Suppressor macrophage (primary cell): ENCODE measurements at regions not wholly inside any gene's neighbourhood (a gene's known extent, or its start where the extent isn't known, plus 50 kb on each side); places are given as distances from the start of the nearest gene placed in this dataset.
A peak's percentile ranks its signal among the peaks of the same experiment; 100 is the strongest.

Experiments used
- DNase-seq, 4 experiments: peaks; one replicate each; pipeline ENCODE4 v3.0.0-alpha.2; 2020 to 2022

GRCh38 chr2:118225666-118226065, 137.4 kb downstream of the INSIG2 start:
- no peak for DNase-seq

- no peak for DNase-seq
Measured at GRCh38 chr2:118224895-118225311, 136.6 kb downstream of the INSIG2 start.

DNA sequence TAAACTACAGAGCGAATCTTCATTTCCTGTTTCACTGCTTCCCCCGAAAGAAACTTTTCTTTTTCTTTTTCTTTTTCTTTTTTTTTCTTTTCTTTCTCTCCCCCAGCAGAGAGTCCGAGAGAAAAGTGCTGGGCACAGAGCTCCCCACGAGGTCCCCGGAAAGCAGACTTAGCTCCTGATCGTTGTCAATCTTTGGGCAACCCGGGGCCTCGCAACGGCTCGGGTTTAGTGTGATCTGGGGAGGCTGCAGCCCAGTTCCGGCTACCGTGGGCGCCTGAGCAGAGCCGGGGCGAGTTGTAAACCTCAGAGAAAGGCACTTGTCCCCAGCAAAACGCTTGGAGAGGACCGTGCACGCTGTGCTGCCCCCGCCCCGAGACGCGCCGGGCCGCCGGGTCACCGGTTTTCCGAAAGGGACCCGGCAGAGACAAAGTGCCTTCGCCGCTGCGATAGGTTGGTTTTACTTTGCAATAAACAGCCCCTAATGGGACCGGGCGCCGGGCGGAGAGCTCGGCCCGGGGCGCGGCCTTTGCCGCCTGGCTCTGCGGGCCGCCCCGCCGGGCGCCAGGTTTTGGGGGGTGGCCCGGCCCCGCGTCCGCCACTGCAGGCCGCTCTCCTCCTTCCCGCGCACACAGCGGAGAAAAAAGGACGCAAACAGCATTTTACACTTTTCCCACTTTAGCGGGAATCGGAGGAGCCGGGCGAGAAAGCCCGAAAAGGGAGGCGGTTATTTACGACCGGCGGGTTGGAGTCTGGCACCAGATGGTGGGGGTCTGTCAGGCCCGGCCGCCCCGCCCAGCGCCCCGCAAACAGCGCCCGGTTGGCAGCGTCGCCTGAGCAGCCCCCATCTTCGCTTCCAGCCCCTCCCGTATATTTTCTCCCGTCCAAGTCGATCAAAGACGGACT, 136.0 kb downstream of the INSIG2 start:
- peak; percentile 40 to 66 (median 50) for DNase-seq

GRCh38 chr2:118223511-118223991, 135.3 kb downstream of the INSIG2 start:
- DNase-seq = peak in 2 of 4 experiments; percentile 9 to 10

DNA sequence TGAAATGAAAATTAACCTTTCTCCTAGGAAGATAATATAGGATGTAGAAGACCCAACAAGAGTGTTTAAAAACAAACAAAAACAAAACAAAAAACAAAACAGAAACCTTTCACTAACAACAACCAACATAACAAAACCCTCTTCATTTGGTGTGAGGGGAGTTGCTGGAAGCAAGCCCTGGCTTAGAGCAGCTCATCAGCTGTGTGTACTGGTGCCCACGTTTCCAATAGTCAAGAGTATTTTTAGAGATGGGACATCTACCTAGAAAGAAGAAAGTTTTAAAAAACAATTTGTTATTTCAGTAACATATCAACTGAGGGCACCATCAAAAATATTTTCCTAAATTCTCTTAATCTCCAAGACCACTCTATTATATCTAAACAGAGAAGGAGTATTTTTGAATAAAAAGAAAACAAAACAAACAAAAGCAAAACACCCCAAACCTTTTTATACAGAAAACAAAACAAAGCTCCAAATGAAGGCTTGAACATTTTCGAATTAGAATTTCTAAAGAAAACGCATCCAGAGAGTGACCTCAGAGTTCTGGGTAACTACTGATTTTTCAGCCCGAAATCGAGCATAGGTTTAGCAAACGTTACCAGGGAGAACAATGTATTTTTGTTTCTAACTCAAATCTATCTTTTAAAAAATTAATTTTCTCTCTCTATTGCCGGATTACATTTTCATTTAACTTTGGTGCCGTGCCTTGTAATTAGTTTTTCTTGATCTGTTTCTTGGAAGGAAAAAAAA, 134.6 kb downstream of the INSIG2 start:
- peak in 1 of 4 experiments; percentile 26 for DNase-seq

GRCh38 chr2:118222273-118222594, 134.0 kb downstream of the INSIG2 start:
- no peak for DNase-seq

GRCh38 chr2:118221536-118222272, 133.4 kb downstream of the INSIG2 start:
- DNase-seq = peak; percentile 65 to 83 (median 74)

DNA sequence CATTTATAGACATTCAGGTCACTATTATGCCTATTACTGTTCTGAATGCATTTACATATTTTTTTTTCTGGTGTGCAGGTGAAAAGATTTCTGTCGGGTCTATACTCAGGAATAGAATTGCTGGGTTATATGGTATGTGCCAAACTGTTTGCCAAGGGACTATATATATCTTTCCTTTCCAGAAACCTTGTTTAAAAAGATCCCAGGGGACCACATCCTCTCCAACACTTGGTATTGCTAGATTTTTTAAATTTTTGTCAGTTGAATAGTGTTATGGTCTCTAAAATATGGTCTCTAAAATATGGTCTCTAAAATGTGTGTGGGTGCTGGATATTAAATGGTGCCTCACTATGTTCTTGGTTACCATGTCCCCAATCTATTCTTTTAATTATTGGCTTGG, 131.3 kb downstream of the INSIG2 start:
- DNase-seq = no peak

GRCh38 chr2:118216224-118216623, 128.0 kb downstream of the INSIG2 start:
- no peak for DNase-seq

- DNase-seq = no peak
Measured at GRCh38 chr2:118209727-118210126, 121.5 kb downstream of the INSIG2 start.

- DNase-seq = no peak
Measured at GRCh38 chr2:118207889-118208288, 119.6 kb downstream of the INSIG2 start.

DNA sequence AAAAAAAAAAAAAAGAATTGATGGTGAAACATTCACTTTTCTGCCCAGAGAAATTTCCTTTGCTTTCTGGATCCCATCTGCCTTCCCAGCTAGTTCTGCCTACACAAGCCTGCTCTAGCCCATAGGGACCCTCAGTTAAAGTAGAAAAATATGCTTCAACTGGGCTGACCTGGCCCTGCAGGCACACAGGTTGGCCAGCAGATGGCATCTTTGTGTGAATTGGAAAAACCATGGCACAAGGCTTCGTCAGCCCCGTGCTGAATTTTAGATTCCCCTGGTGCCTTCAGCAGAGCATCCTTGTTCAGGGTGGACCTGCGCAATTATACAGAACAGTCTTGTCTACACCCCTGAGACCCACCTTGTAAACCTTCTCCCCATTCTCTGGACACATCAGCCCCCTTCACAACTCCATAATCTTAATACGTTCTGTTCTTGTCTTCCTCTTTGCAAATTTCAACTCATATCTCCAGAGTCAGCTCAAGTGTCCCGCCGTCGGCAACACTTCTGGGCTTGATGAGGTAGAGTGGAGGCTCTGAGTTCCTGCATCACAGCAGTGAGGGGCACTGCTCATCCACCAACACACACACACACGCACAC, 114.5 kb downstream of the INSIG2 start:
- DNase-seq = peak; percentile 53 to 75 (median 64)

- no peak for DNase-seq
Measured at GRCh38 chr2:118198268-118198667, 110.0 kb downstream of the INSIG2 start.

GRCh38 chr2:118197011-118197675, 108.9 kb downstream of the INSIG2 start:
- DNase-seq = no peak

DNA sequence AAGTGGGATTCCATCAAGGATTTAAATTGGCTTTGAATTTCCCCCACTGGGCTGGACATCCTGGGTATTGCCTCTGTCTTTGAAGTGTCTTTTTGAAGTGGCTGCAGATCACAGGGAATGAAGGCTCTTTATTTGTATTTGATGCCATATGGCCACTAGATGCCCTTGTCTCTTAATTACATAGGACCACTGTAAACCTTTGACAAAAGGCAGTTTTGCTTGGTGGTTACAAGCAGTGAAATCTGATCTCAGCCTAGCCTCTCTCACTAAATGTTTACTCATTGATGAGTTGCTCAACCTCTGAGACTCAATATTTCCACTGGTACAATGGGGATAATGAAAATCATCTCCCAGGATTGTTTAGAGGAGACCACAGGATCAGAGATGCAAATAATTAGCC, 102.2 kb downstream of the INSIG2 start:
- DNase-seq = no peak

- no peak for DNase-seq
Measured at GRCh38 chr2:118186858-118187254, 98.6 kb downstream of the INSIG2 start.

GRCh38 chr2:118186110-118186857, 98.0 kb downstream of the INSIG2 start:
- peak; percentile 82 to 94 (median 88) for DNase-seq

- DNase-seq = peak; percentile 58 to 81 (median 73)
Measured at GRCh38 chr2:118185210-118186109, 97.2 kb downstream of the INSIG2 start.

- no peak for DNase-seq
Measured at GRCh38 chr2:118183381-118183780, 95.1 kb downstream of the INSIG2 start.

DNA sequence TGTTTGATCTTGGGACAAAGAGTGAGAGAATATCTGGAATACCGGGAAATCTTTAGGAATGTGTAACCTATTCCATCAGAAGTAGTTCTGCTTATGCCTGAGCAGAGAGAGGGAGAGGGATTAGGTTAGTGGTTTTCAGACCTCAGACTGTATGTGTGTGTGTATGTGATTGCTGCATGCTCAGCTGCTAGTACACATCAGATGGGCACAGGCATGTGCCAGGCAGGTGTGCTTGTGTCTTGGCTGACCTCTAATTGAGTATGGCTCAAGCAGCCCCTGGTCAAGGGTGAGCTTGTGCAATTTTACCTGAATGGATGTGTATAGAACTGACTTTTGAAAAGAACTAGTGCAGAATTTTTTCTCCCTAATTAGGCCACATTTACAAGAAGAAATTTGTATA, 91.2 kb downstream of the INSIG2 start:
- DNase-seq = no peak
